Islet precursor cell (in vitro differentiated cells): ENCODE measurements at regions not wholly inside any gene's neighbourhood (a gene's known extent, or its start where the extent isn't known, plus 50 kb on each side); places are given as distances from the start of the nearest gene placed in this dataset.
A peak's percentile ranks its signal among the peaks of the same experiment; 100 is the strongest.

Source experiments
- DNase-seq: peaks from one replicate; pipeline ENCODE4 v3.0.0-alpha.2; 2018

- DNase-seq: no peak
Measured at GRCh38 chr13:48181482-48182145, 51.4 kb upstream of the ITM2B start.

- no peak for DNase-seq
Measured at GRCh38 chr13:48178126-48178525, 54.9 kb upstream of the ITM2B start.

- no peak for DNase-seq
Measured at GRCh38 chr13:48176781-48177180, 56.2 kb upstream of the ITM2B start.

GRCh38 chr13:48175185-48175584 is 57.8 kb upstream of the ITM2B start:
- DNase-seq: no peak

GRCh38 chr13:48167866-48168265 is 65.1 kb upstream of the ITM2B start:
- no peak for DNase-seq

- no peak for DNase-seq
Measured at GRCh38 chr13:48165727-48166126, 67.3 kb upstream of the ITM2B start.

GRCh38 chr13:48165063-48165462 is 67.9 kb upstream of the ITM2B start:
- no peak for DNase-seq

- DNase-seq: no peak
Measured at GRCh38 chr13:48163061-48163460, 68.2 kb upstream of the MED4 start.

GRCh38 chr13:48162217-48162616 is 67.3 kb upstream of the MED4 start:
- no peak for DNase-seq

- DNase-seq: no peak
Measured at GRCh38 chr13:48161530-48162179, 66.8 kb upstream of the MED4 start.

GRCh38 chr13:48160606-48161278 is 65.8 kb upstream of the MED4 start:
- DNase-seq: no peak

- no peak for DNase-seq
Measured at GRCh38 chr13:48159826-48160225, 64.9 kb upstream of the MED4 start.

GRCh38 chr13:48159401-48159800 is 64.5 kb upstream of the MED4 start:
- DNase-seq: peak; percentile 82

GRCh38 chr13:48158915-48159314 is 64.0 kb upstream of the MED4 start:
- DNase-seq: no peak

- DNase-seq: no peak
Measured at GRCh38 chr13:48158290-48158689, 63.4 kb upstream of the MED4 start.

GRCh38 chr13:48156466-48156865 is 61.6 kb upstream of the MED4 start:
- DNase-seq: no peak

- no peak for DNase-seq
Measured at GRCh38 chr13:48155848-48156247, 60.9 kb upstream of the MED4 start.

- no peak for DNase-seq
Measured at GRCh38 chr13:48154671-48155070, 59.8 kb upstream of the MED4 start.

GRCh38 chr13:48153186-48153585 is 58.3 kb upstream of the MED4 start:
- no peak for DNase-seq

- DNase-seq: no peak
Measured at GRCh38 chr13:48151363-48152161, 56.7 kb upstream of the MED4 start.

- no peak for DNase-seq
Measured at GRCh38 chr13:48148454-48148853, 53.5 kb upstream of the MED4 start.

- no peak for DNase-seq
Measured at GRCh38 chr13:48146636-48147035, 51.7 kb upstream of the MED4 start.

- no peak for DNase-seq
Measured at GRCh38 chr13:48146122-48146521, 51.2 kb upstream of the MED4 start.
